IPS DF 6.9 (cell line): ENCODE measurements at regions not wholly inside any gene's neighbourhood (a gene's known extent, or its start where the extent isn't known, plus 50 kb on each side); places are given as distances from the start of the nearest gene placed in this dataset.

ENCODE experiments used
- DNase-seq: peaks from one replicate; pipeline ENCODE4 v3.0.0-alpha.2; 2013; ENCODE audit warnings: low read depth, low spot score
- H3K27ac ChIP-seq: one replicate; pipeline ENCODE4 v1.5.1; 2013; ENCODE audit warnings: low read length, control low read depth
- H3K27me3 ChIP-seq: 2 replicates; pipeline ENCODE4 v1.6.1; 2013; ENCODE audit warnings: mild to moderate bottlenecking, low read length; ENCODE audit not compliant: control insufficient read depth, insufficient read depth
- H3K36me3 ChIP-seq: 2 replicates; pipeline ENCODE4 v1.6.1; 2013; ENCODE audit warnings: low read length; ENCODE audit not compliant: control insufficient read depth, insufficient read depth
- H3K4me1 ChIP-seq: 2 replicates; pipeline ENCODE4 v1.6.1; 2013; ENCODE audit warnings: low read length; ENCODE audit not compliant: control insufficient read depth, insufficient read depth
- H3K4me3 ChIP-seq: 2 replicates; pipeline ENCODE4 v1.5.1; 2013; ENCODE audit warnings: mild to moderate bottlenecking, low read length
- H3K9me3 ChIP-seq: 2 replicates; pipeline ENCODE4 v1.6.1; 2013; ENCODE audit warnings: low read length, inconsistent platforms; ENCODE audit not compliant: control insufficient read depth, insufficient read depth
- WGBS: extraction: QIAGEN DNeasy Blood & Tissue Kit; methylation state at CpG from one replicate; pipeline ENCODE4 v1.1.7; 2013; ENCODE audit warnings: mixed read lengths, missing lambda C conversion rate; ENCODE audit not compliant: insufficient read length, insufficient coverage; 5-methylcytosine and 5-hydroxymethylcytosine counted together

- peaks cover 4% of the 10 kb centered on the region; the same call in 1 of the 2 replicates for H3K4me1 ChIP-seq
- WGBS, result no CpG with 5 or more reads among the region's 3 CpGs
- H3K27me3 ChIP-seq, result no peaks in the 10 kb centered on the region
- H3K36me3 ChIP-seq, result no peaks in the 10 kb centered on the region
- DNase-seq, result no peak
- H3K27ac ChIP-seq, result no peak overlapping the region
- no peak overlapping the region for H3K4me3 ChIP-seq
- no peaks in the 10 kb centered on the region; the same call in 1 of the 2 replicates for H3K9me3 ChIP-seq
Measured at GRCh38 chr6:109295774-109296156, 86.5 kb downstream of the CD164 start.

GRCh38 chr6:109295109-109295773, 87.0 kb downstream of the CD164 start:
- no peak for DNase-seq
- Histone ChIP-seq H3K36me3 (no peaks in the 10 kb centered on the region), H3K27ac (no peak overlapping the region), H3K4me1 (peaks cover 4% of the 10 kb centered on the region; the same call in 1 of the 2 replicates), H3K4me3 (no peak overlapping the region), H3K27me3 (no peaks in the 10 kb centered on the region), H3K9me3 (no peaks in the 10 kb centered on the region; the same call in 1 of the 2 replicates)
- no CpG with 5 or more reads among the region's 5 CpGs for WGBS

- Histone ChIP-seq H3K36me3 (no peaks in the 10 kb centered on the region), H3K4me1 (peaks cover 2% of the 10 kb centered on the region; the same call in 1 of the 2 replicates), H3K4me3 (no peak overlapping the region), H3K27ac (no peak overlapping the region), H3K27me3 (no peaks in the 10 kb centered on the region), H3K9me3 (no peaks in the 10 kb centered on the region; the same call in 1 of the 2 replicates)
- WGBS, result no CpG with 5 or more reads among the region's 2 CpGs
- no peak for DNase-seq
Measured at GRCh38 chr6:109292983-109293586, 89.2 kb downstream of the CD164 start.

- Histone ChIP-seq H3K27ac (no peak overlapping the region), H3K4me3 (no peak overlapping the region), H3K9me3 (no peaks in the 10 kb centered on the region), H3K4me1 (no peaks in the 10 kb centered on the region), H3K36me3 (no peaks in the 10 kb centered on the region), H3K27me3 (no peaks in the 10 kb centered on the region)
- DNase-seq, result no peak
- WGBS, result no CpG with 5 or more reads among the region's 2 CpGs
Measured at GRCh38 chr6:109292420-109292819, 89.8 kb downstream of the CD164 start.

GRCh38 chr6:109291902-109292301, 90.4 kb downstream of the CD164 start:
- no peak for DNase-seq
- no CpG with 5 or more reads among the region's 2 CpGs for WGBS
- H3K4me1 ChIP-seq, result no peaks in the 10 kb centered on the region
- H3K9me3 ChIP-seq, result no peaks in the 10 kb centered on the region
- H3K4me3 ChIP-seq, result no peak overlapping the region
- no peaks in the 10 kb centered on the region for H3K27me3 ChIP-seq
- H3K27ac ChIP-seq, result no peak overlapping the region
- no peaks in the 10 kb centered on the region for H3K36me3 ChIP-seq

GRCh38 chr6:109290143-109290931, 91.9 kb downstream of the CD164 start:
- no peaks in the 10 kb centered on the region for H3K36me3 ChIP-seq
- no peak overlapping the region for H3K27ac ChIP-seq
- no peaks in the 10 kb centered on the region for H3K9me3 ChIP-seq
- H3K27me3 ChIP-seq, result no peaks in the 10 kb centered on the region
- no peak overlapping the region for H3K4me3 ChIP-seq
- DNase-seq, result no peak
- no peaks in the 10 kb centered on the region for H3K4me1 ChIP-seq
- no CpG with 5 or more reads among the region's 56 CpGs for WGBS

GRCh38 chr6:109285366-109285765, 96.9 kb downstream of the CD164 start:
- Histone ChIP-seq H3K9me3 (no peaks in the 10 kb centered on the region), H3K36me3 (no peaks in the 10 kb centered on the region), H3K4me3 (no peak overlapping the region), H3K4me1 (no peaks in the 10 kb centered on the region), H3K27me3 (no peaks in the 10 kb centered on the region), H3K27ac (no peak overlapping the region)
- no peak for DNase-seq
- no CpG with 5 or more reads among the region's 3 CpGs for WGBS

GRCh38 chr6:109284675-109285074, 97.6 kb downstream of the CD164 start:
- Histone ChIP-seq H3K9me3 (no peaks in the 10 kb centered on the region), H3K27me3 (no peaks in the 10 kb centered on the region), H3K36me3 (no peaks in the 10 kb centered on the region), H3K4me3 (no peak overlapping the region), H3K27ac (no peak overlapping the region), H3K4me1 (no peaks in the 10 kb centered on the region)
- no peak for DNase-seq
- WGBS, result no CpG with 5 or more reads among the region's 2 CpGs

GRCh38 chr6:109282756-109283155, 99.5 kb downstream of the CD164 start:
- DNase-seq, result no peak
- WGBS, result no CpG with 5 or more reads among the region's 2 CpGs

GRCh38 chr6:109279628-109280027, 102.6 kb downstream of the CD164 start:
- no peak for DNase-seq
- WGBS, result no CpG with 5 or more reads among the region's 1 CpG
- no peak overlapping the region for H3K4me3 ChIP-seq

More at GRCh38 chr6:109282756-109283155, 99.5 kb downstream of the CD164 start:
- Histone ChIP-seq H3K9me3 (no peaks in the 10 kb centered on the region), H3K36me3 (no peaks in the 10 kb centered on the region), H3K4me1 (no peaks in the 10 kb centered on the region), H3K4me3 (no peak overlapping the region), H3K27ac (no peak overlapping the region), H3K27me3 (no peaks in the 10 kb centered on the region)

More at GRCh38 chr6:109279628-109280027, 102.6 kb downstream of the CD164 start:
- H3K9me3 ChIP-seq, result no peaks in the 10 kb centered on the region
- H3K36me3 ChIP-seq, result no peaks in the 10 kb centered on the region
- no peak overlapping the region for H3K27ac ChIP-seq
- no peaks in the 10 kb centered on the region for H3K4me1 ChIP-seq
- H3K27me3 ChIP-seq, result no peaks in the 10 kb centered on the region
